ENCODE measurements at regions not wholly inside any gene's neighbourhood (a gene's known extent, or its start where the extent isn't known, plus 50 kb on each side); places are given as distances from the start of the nearest gene placed in this dataset.
A peak's percentile ranks its signal among the peaks of the same experiment; 100 is the strongest.

- Histone ChIP-seq H3K36me3 (replicated peaks in 1 of 2; ENCODE audit: control insufficient read depth in 1 of 2, insufficient read depth in 2 of 2, low read length in 2 of 2) (no peaks in the 10 kb centered on the region), H3K9me3 (ENCODE audit: low read length) (no peaks in the 10 kb centered on the region), H4K20me1 (ENCODE audit: insufficient read depth, low read length) (no peaks in the 10 kb centered on the region), H3K9ac (ENCODE audit: insufficient read depth, low read depth, low read length) (no peak overlapping the region), H3K4me2 (ENCODE audit: low read depth, low read length) (no peak overlapping the region), H3K79me2 (ENCODE audit: insufficient read depth, low read length) (no peaks in the 10 kb centered on the region), H2AFZ (ENCODE audit: low read length) (no peak overlapping the region), H3K27ac (ENCODE audit: extremely low read length, insufficient read depth, low read length) (no peak overlapping the region), H3K27me3 (ENCODE audit: control insufficient read depth in 1 of 2, insufficient read depth in 2 of 2, low read length in 2 of 2) (no peaks in the 10 kb centered on the region; a peak in 1 of 5 replicates), H3K4me1 (ENCODE audit: insufficient read depth, low read length) (no peaks in the 10 kb centered on the region), H3K4me3 (replicated peaks in 1 of 3; ENCODE audit: insufficient read depth in 1 of 3, low read depth in 2 of 3, low read length in 3 of 3) (no peak overlapping the region)
- CTCF ChIA-PET (ENCODE audit: low intra/inter-chr PET ratio, low total read pairs), result no interaction called here
- ATAC-seq (no peak), FAIRE-seq (no peak), DNase-seq (ENCODE audit: low spot score) (no peak)
- intact Hi-C loops (cut with micrococcal nuclease; ENCODE audit: unreplicated experiment) (no loop called here), in situ Hi-C loops (cut with HindIII; ENCODE audit: extremely low pct_ligation_motif_present, low pct_unique_long_range_greater_than_20kb) (no loop called here)
- TF ChIP-seq SMYD3 (CRISPR knock-in tag; IDR thresholded peaks at IDR 0.05) (no peak), MAFK (conservative IDR thresholded peaks at IDR 0.05 in 1 of 2, IDR thresholded peaks at IDR 0.05 in 1 of 2; ENCODE audit: low read length in 2 of 2) (peak in 1 of 2 experiments; percentile 33; a peak in 1 of 4 replicates)
- WGBS (ENCODE audit: low lambda C conversion rate), result 5% methylated on average over 4 of the region's 4 CpGs
- POLR2A ChIA-PET, result no interaction called here
- BruUV-seq (replicated peaks), result no TSS peak
Observed at GRCh38 chr16:7278636-7279035, 54.0 kb upstream of the RBFOX1 start.

DNA sequence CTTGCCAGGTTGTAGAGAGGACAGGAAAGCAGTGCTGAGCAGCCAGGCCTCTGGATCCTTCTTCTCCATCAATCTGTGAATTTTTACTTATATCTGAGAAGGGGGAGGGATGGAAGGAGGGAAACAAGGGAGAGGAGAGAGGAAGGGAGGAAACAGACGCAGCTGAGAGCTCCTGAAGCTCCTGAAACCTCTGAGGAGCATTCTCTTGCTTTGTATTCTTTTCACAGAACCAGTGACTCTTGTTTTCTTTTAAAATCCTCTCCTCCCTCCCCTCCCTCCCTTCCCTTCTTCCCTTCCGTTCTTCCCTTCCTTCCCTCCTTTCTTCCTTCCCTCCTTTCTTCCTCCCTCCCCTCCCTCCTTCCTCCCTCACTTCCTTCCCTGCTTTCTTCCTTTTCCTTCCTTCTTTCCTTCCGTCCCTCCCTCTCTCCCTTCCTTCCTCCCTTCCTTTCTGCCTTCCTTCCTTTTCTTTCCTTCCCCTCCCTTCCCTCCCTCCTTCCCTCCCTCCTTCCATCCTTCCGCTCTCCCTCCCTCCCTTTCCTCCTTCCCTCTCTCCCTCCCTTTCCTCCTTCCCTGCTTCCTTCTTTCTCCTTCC is 60.0 kb upstream of the RBFOX1 start:
- Histone ChIP-seq H3K4me3 (replicated peaks in 1 of 3; ENCODE audit: insufficient read depth in 1 of 3, low read depth in 2 of 3, low read length in 3 of 3) (no peak overlapping the region), H2AFZ (ENCODE audit: low read length) (no peak overlapping the region), H3K4me1 (ENCODE audit: insufficient read depth, low read length) (no peaks in the 10 kb centered on the region), H3K27ac (ENCODE audit: extremely low read length, insufficient read depth, low read length) (no peak overlapping the region), H3K79me2 (ENCODE audit: insufficient read depth, low read length) (no peaks in the 10 kb centered on the region), H3K27me3 (ENCODE audit: control insufficient read depth in 1 of 2, insufficient read depth in 2 of 2, low read length in 2 of 2) (no peaks in the 10 kb centered on the region), H3K4me2 (ENCODE audit: low read depth, low read length) (no peak overlapping the region), H3K36me3 (replicated peaks in 1 of 2; ENCODE audit: control insufficient read depth in 1 of 2, insufficient read depth in 2 of 2, low read length in 2 of 2) (no peaks in the 10 kb centered on the region), H3K9ac (ENCODE audit: insufficient read depth, low read depth, low read length) (no peak overlapping the region), H4K20me1 (ENCODE audit: insufficient read depth, low read length) (no peaks in the 10 kb centered on the region), H3K9me3 (ENCODE audit: low read length) (no peaks in the 10 kb centered on the region)
- DNase-seq (ENCODE audit: low spot score) (no peak), FAIRE-seq (no peak), ATAC-seq (no peak)
- TF ChIP-seq PCBP2 (optimal IDR thresholded peaks at IDR 0.05; ENCODE audit: low read depth, low read length, poor library complexity, severe bottlenecking) (peak; percentile 94), PCBP1 (IDR thresholded peaks at IDR 0.05; ENCODE audit: borderline replicate concordance, low read depth, low read length) (peak; percentile 90; the same call in 1 of the 2 replicates), ZBTB7A (CRISPR knock-in tag; IDR thresholded peaks at IDR 0.05) (no peak), HNRNPK (IDR thresholded peaks at IDR 0.05; ENCODE audit: low read depth, low read length, poor library complexity, severe bottlenecking) (peak; percentile 95), EEA1 (CRISPR knock-in tag; IDR thresholded peaks at IDR 0.05; ENCODE audit: borderline replicate concordance) (no peak)
- BruUV-seq (replicated peaks), result no TSS peak
- ChIA-PET CTCF (ENCODE audit: low intra/inter-chr PET ratio, low total read pairs) (no interaction called here), POLR2A (no interaction called here)
- intact Hi-C loops (cut with micrococcal nuclease; ENCODE audit: unreplicated experiment) (no loop called here), in situ Hi-C loops (cut with HindIII; ENCODE audit: extremely low pct_ligation_motif_present, low pct_unique_long_range_greater_than_20kb) (no loop called here)
- WGBS (ENCODE audit: low lambda C conversion rate), result 19% methylated on average over 4 of the region's 4 CpGs

Measured in HepG2 (cell line).